GM21528 (cell line): ENCODE measurements at regions not wholly inside any gene's neighbourhood (a gene's known extent, or its start where the extent isn't known, plus 50 kb on each side); places are given as distances from the start of the nearest gene placed in this dataset.

Source experiments
- ATAC-seq: cut with Tn5 transposase; IDR thresholded peaks from one replicate; pipeline ENCODE4 v1.9.1; 2021; ENCODE audit warnings: mild to moderate bottlenecking, moderate library complexity; ENCODE audit not compliant: unreplicated experiment, low FRiP score

GRCh38 chr7:33700001-33700899 is 205.1 kb upstream of the BMPER start:
- no peak for ATAC-seq

DNA sequence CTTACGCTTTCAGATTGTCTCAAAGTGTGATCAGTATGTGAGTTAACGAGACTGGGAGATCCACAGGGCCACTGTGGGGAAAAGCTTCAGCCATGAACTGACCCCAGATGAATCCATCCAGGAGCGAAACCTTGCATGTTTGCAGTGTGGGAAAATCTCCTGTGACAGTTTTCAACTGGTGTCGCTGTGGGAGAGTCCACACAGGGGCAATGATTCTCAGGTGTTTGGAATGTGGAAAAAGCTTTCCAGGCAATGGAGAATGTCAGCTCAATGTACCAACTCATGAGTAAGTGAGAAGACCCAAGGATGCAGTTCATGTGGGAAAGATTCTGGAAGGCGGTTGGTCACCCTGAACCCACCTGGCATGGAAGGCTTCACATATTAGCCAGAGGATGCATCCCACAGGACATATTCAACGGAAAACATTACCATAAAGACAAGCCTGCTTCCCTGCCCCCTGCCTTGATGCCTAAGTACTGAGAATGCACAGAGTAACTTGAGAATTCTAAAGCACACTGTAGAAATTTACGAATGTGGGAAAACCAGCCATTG is 204.1 kb upstream of the BMPER start:
- no peak for ATAC-seq

DNA sequence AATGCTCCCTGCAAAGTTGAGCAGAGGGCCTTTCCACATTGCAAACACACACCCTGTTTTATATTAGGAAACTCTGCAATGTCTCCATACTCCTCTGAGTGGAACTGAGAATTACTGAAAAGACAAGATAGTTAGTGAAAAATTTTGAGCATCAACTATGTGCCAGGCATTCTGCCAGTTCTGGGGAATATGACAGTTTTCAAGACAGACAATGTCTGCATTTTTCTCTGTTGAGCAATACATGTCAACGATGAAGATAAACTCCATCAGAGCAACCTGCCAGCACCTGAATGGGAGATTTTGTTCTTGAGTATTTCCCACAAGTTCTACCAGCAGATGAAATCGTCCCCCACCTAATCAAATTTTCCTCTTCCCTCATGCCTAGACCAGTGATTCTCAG is 203.4 kb upstream of the BMPER start:
- no peak for ATAC-seq

- ATAC-seq: no peak
These were observed 202.8 kb upstream of the BMPER start for GRCh38 chr7:33702514-33703054.

- ATAC-seq: no peak
These were observed 200.0 kb upstream of the BMPER start for GRCh38 chr7:33705333-33705833.

DNA sequence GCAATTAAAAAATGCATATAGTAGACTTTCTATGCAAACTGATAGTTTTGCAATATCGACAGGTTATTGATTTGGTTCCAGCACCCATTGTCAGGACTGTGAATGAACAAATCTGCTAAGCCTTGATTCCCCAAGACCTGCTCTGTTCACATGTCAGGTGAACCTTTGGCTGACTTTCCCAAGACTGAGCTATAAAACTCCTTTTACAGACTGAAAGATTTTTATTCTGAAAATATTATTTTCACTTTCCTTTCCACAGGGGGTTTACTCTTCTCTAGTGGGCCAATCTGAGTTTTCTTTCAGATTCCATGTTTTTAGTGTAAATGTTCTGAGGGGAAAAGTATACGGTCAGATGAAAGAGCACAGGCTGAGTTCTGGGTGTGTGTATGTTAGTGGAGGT is 199.2 kb upstream of the BMPER start:
- ATAC-seq: no peak

DNA sequence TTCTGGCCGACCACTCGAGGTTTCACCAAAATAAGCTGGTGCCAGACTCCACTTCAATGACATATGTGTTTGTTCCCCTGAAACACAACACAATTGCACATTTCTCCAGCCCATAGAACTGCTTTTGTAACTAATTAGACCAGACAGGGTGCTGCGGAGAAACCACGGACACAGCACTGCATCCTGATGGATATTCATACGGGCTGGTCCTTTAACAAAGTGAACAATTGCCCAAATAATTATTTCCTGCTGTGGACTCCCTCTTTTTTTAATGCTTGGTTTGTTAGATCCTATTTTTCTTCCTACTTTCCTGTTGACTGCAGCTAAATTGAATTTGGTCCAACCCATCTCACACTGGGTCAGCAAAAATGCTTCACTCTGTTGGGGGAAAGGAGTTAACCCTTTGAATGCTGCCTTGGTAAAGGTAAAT is 198.6 kb upstream of the BMPER start:
- no peak for ATAC-seq

DNA sequence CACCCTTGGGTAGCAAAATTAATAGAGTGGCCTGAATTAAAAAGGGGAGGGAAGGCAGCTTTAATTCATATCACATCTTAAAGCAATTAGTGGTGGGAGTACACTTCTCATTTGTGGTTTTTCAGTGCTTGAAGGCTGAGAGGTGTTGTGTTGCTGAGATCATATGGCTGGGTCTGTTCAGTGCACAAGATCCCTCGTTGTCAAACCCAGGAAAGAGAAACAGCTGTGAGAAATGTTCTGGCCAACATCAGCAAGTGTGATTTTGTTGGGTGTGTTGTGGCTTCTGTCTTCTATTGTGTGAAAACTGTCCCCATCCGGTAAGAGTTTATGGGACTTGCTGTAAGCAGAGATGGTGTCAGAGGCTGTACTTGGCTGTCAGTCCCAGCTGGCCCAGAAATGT is 197.9 kb upstream of the BMPER start:
- no peak for ATAC-seq

DNA sequence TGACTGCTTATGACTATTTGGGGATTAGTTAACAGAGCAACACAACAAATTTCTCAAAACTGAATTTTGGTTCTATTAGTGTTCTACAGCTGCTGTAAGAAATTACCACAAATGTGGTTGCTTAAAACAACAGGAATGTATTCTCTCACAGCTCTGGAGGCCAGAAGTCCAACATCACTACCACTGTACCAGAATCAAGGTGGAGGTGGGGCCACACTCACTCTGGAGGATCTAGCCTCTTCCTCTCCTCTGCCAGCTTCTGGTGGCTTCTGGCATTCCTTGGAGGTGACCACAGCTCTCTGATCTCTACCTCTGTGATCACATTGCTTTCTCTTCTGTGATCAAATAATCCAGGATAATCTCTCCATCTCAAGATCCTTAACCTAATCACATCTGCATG is 194.7 kb upstream of the BMPER start:
- no peak for ATAC-seq

DNA sequence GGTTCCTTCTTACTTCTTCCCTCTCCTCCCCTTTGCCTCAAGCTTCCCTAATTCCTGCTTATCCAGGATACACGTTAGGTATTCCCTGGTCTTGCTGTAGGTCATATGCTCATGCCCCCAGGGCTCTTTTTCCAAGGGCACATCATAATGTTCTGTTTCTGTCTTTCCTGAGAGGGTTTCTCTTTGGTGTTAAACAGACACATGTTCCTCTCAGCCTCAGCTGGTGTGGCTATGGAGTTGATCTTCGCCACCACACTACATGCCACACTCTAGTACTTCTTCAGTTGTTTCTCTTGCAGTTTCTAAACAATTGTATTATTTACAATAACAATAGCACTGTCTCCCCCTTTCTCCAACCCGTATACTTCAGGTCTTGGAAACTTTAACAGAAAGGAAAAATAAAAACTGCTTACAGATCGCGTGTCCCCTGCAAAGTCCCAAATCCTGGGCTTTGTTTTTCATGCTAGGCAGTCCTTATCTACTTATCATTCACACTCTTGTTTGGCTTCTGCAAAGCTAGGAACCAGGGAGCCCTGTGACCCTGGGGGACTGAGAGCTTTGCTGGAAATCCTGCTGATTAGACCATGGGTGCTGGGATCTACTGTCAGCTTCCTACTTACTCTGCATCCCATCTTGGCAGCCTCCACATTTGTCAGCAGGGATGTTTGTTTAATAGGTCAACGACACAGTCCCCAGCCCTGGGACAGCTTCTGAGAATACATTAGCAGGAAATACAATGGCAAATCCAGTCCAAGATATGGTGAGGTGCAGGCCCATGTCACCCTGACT is 193.9 kb upstream of the BMPER start:
- ATAC-seq: no peak

- no peak for ATAC-seq
These were observed 193.3 kb upstream of the BMPER start for GRCh38 chr7:33712020-33712414.

DNA sequence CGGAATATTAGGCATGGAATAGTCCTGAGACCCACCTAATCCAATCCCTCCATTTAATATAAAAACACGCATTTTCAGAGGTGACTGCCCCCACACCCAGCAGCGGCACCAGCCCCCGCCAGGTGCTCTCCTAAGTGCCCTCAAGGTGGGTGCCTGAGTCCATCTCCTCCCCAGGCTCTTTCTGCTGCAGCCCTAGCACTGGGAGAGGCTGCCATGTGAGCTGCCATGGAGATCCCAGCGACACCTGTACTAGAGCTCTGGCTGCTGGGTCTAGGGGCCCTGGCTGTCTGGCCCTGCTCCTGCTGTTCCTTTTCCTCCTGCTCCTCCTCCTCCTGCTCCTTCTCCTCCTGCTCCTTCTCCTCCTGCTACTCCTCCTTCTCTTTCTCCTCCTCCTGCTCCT is 191.1 kb upstream of the BMPER start:
- ATAC-seq: no peak

DNA sequence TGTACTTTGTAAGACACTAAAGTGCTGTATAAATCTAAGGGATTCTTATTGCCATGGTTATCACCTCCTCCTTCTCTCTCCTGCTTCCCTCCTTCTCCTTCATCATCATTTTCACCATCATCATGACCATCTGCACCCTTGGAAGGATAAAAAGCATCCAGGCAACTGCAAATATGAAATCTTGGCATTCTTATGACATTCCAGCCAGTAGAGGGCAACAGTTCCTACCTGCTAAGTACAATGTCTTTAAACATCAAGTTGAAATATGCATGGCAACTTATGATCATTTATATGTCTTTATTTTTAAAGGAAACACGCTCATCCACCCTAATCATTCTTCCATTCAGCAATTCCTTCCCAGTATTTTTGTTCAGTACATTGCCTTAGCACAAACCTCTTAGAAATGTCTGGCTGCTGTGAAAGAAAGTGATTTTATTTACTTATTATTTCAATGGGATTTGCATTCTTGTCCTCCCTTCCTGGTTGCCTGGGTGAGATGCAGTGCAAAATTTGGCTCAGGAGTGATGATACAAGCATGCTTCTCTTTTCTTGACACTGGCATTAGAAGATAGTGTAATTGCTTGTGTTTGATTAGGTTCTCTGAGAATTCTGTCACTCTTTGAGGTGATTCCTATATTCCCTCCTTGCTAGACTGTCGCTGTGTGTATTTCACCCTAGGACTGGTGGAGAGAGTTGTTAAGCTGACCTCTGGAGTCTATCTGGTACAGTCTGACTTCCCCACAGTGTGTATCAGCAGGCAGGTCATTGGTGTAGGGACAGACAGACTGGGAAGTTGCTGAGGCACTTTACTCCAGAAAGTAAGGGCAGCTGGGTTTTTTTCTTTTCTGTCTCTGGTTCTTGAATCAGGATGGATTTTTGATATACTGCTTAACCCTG is 188.5 kb upstream of the BMPER start:
- no peak for ATAC-seq

- no peak for ATAC-seq
These were observed 186.2 kb upstream of the BMPER start for GRCh38 chr7:33719059-33719581.

GRCh38 chr7:33720139-33720538 is 185.2 kb upstream of the BMPER start:
- no peak for ATAC-seq

DNA sequence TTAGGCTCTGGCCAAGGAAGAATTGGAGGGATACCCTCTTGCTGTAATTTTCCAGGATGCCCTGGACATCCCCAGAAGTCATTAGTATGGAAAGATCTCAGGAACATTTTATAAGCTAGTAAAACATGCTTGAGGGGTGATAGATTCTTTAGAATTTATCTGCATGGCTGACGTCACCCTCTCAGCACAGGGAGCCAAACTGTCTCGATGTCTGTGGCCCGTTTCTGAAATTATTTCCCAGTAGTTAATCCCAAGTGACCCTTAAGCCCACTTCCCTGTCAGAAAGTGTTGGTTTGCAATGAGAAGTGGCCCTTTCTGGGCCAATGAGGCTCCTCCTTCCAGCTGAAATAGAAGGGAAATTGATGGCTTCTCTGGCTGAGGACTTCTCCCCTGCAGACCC is 184.5 kb upstream of the BMPER start:
- no peak for ATAC-seq

DNA sequence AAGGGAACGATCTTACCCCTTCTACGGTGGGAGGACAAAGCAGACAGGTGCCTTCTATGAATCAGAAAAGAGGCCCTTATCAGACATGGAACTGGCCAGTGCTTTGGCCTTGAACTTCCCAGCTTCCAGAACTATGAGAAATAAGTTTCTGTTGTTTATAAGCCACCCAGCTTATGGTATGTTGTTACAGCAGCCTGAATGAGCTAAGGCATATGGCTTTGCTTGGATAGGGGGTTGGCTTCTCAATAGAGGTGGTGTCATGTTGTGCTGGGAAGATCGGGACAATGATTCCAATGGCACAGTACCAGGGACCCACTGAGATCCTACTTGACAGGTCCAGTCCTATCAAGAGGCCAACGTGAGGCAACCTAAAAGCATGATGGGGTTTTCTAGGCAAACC is 183.4 kb upstream of the BMPER start:
- no peak for ATAC-seq

GRCh38 chr7:33722383-33723101 is 182.8 kb upstream of the BMPER start:
- no peak for ATAC-seq

- ATAC-seq: no peak
These were observed 181.1 kb upstream of the BMPER start for GRCh38 chr7:33724201-33724600.
